ENCODE measurements at regions not wholly inside any gene's neighbourhood (a gene's known extent, or its start where the extent isn't known, plus 50 kb on each side); places are given as distances from the start of the nearest gene placed in this dataset.

- H3K4me3 ChIP-seq (ENCODE audit: low read length): no peak overlapping the region
- TF ChIP-seq, protein P1, sequence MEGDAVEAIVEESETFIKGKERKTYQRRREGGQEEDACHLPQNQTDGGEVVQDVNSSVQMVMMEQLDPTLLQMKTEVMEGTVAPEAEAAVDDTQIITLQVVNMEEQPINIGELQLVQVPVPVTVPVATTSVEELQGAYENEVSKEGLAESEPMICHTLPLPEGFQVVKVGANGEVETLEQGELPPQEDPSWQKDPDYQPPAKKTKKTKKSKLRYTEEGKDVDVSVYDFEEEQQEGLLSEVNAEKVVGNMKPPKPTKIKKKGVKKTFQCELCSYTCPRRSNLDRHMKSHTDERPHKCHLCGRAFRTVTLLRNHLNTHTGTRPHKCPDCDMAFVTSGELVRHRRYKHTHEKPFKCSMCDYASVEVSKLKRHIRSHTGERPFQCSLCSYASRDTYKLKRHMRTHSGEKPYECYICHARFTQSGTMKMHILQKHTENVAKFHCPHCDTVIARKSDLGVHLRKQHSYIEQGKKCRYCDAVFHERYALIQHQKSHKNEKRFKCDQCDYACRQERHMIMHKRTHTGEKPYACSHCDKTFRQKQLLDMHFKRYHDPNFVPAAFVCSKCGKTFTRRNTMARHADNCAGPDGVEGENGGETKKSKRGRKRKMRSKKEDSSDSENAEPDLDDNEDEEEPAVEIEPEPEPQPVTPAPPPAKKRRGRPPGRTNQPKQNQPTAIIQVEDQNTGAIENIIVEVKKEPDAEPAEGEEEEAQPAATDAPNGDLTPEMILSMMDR (conservative IDR thresholded peaks at IDR 0.05; ENCODE audit: low read depth, low read length): no peak
- DNase-seq (ENCODE audit: low read depth): no peak
These were observed 118.2 kb upstream of the C7orf33 start for GRCh38 chr7:148472406-148472805.

DNA sequence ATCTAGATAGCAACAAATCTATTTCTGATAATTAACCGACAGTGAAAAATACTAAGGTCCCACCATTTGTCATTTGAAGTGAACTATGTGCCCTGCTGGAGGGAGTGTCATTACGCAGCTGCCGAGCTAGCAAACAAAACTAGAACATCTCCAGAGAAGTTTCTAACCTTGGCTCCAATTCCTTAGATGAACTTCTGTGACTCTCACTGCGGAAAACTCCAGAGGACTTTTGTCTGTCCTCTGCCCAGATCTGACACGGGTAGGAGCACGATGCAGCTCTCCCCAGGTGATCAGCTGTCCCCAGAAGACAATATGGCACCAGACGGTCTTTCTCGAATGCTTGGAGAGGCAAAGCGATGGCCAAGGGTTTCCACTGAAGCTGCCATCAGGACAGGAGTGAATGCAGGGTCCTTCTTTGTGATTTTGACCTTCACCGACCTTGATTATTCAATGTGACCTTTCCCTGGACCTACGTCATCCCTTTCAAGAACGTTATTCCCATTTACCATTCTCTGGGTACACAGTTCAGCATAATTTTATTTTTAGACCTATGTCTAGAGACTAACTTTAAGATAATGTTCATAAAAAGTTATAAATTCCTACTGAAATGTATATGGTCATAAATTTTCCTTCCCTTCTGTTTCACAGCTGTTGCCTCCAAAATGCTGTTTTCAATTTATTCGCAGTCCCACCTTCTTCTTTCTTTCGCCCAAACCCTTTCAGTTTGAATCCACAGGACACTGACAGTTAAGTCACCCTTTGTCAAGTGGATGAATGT lies 116.7 kb upstream of the C7orf33 start:
- no peak for DNase-seq (ENCODE audit: low read depth)
- no peak overlapping the region for H3K4me3 ChIP-seq (ENCODE audit: low read length)
- TF ChIP-seq, protein P1 (conservative IDR thresholded peaks at IDR 0.05; ENCODE audit: low read depth, low read length): no peak

DNA sequence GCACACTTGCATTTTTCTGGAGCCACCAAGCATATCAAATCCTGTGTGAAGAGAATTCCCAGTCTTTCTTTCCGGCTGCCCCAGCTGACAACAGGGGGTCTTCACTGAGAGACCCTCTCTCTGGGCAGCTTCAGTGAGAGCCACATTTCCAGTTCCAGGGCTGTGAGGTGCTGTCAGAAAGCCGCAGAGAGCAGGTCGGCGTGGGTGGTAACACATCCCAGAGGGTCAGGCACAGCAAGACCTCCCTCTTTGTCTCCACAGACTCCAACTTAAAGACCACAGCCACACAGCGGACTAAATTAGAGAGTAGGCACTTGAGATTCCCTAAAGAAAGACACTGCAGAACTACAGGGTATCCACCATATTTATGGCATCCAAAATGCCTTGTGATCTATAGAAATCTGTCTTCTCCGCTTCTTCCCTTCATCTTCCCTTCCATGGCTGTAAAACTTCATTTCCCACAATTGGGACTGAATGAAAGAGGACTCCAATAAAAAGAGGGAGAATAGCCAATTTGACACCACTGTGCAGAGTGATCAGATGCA lies 116.0 kb upstream of the C7orf33 start:
- no peak overlapping the region for H3K4me3 ChIP-seq (ENCODE audit: low read length)
- no peak for DNase-seq (ENCODE audit: low read depth)
- TF ChIP-seq, protein P1 (conservative IDR thresholded peaks at IDR 0.05; ENCODE audit: low read depth, low read length): no peak

DNA sequence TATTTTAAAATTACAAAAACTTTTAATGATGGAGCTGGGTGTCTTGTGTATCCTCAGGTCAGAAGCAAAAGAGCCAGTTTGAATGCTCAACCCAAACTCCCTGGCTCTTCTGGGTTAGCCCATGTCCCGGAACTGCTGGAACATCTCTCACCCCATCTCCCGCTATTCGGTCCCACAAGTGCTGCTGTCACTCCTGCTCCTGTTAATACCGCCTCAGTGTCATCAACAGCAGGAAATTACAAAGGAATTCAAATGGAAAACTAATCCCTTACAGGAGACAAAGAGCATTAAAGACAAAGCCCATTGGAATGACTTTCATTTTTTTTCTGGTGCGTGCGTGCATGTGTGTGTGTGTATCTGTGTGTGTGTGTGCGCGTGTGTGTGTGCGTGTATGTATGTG lies 112.0 kb upstream of the C7orf33 start:
- DNase-seq (ENCODE audit: low read depth): no peak
- H3K4me3 ChIP-seq (ENCODE audit: low read length): no peak overlapping the region
- TF ChIP-seq, protein P1 (conservative IDR thresholded peaks at IDR 0.05; ENCODE audit: low read depth, low read length): no peak

DNA sequence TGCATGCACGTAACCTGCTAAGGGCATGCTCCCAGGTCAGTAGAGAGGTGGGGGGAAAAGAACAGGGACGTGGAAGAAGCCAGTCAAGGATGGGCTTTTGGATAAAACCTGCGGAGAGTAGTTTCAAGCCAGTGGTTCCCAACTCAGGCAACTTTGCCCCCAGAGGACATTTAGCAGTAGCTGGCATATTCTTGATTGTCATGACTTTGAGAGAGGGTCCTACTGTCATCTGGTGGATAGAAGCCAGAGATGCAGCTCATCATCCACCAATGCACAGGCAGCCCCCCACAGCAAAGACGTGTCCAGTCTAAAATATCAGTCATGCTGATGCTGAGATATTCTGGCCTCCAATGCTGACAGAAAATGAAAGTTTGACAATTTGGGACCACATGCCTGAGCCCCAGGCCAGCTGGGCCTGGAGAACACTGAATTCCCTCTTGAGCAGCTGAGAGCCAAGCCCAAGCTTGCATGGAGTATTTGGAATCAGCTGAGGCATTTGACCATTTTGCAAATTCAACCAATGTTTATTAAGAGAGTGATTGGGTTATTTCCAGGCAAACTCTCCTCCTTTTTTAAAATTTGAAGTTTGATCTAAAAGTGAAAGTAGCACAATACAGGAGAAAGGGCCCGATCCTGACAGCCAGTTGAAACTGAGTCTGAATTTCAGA lies 110.0 kb upstream of the C7orf33 start:
- no peak for DNase-seq (ENCODE audit: low read depth)
- TF ChIP-seq, protein P1 (conservative IDR thresholded peaks at IDR 0.05; ENCODE audit: low read depth, low read length): no peak
- H3K4me3 ChIP-seq (ENCODE audit: low read length): no peak overlapping the region

DNA sequence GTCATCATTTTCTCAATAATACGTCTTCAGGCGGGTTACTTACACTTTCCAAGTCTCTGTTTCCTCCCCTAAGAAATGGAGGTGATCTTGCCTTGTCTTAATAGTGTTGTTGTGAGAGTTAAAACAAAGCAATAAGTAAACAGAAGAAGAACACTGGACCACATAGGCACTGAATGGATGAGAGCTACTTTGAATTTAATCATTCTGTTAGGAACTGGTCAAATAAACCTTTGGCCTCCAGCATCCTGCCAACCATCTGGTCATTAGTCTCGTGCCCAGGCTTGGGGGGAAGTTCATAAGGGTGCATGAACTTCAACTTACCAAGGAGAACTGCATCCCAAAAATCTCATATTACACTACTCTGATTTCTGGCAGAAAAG lies 109.4 kb upstream of the C7orf33 start:
- TF ChIP-seq, protein P1 (conservative IDR thresholded peaks at IDR 0.05; ENCODE audit: low read depth, low read length): no peak
- H3K4me3 ChIP-seq (ENCODE audit: low read length): no peak overlapping the region
- DNase-seq (ENCODE audit: low read depth): no peak
